GM21423 (cell line): ENCODE measurements at regions not wholly inside any gene's neighbourhood (a gene's known extent, or its start where the extent isn't known, plus 50 kb on each side); places are given as distances from the start of the nearest gene placed in this dataset.
"Not testable (repeated sequence)": the region's sequence is repeated elsewhere in the genome, so short reads cannot be mapped to it uniquely, and the experiment has no call there.

ENCODE experiments used
- ATAC-seq: cut with Tn5 transposase; IDR thresholded peaks from one replicate; pipeline ENCODE4 v1.9.1; 2021; ENCODE audit warnings: mild to moderate bottlenecking, moderate library complexity; ENCODE audit not compliant: unreplicated experiment

- no peak for ATAC-seq
Measured at GRCh38 chr7:130942211-130942964, 208.4 kb upstream of the KLF14 start.

- ATAC-seq, result no peak
Measured at GRCh38 chr7:130943336-130943901, 209.4 kb upstream of the KLF14 start.

GRCh38 chr7:130943981-130944380, 210.0 kb upstream of the KLF14 start:
- ATAC-seq, result no peak

GRCh38 chr7:130944997-130945396, 211.0 kb upstream of the KLF14 start:
- ATAC-seq, result no peak

GRCh38 chr7:130945411-130945811, 211.4 kb upstream of the KLF14 start:
- no peak for ATAC-seq

- ATAC-seq, result no peak
Measured at GRCh38 chr7:130946114-130946513, 212.1 kb upstream of the KLF14 start.

- ATAC-seq, result no peak
Measured at GRCh38 chr7:130947792-130948580, 214.0 kb upstream of the KLF14 start.

GRCh38 chr7:130948822-130949221, 214.8 kb upstream of the KLF14 start:
- ATAC-seq, result no peak

- no peak for ATAC-seq
Measured at GRCh38 chr7:130949550-130949949, 215.5 kb upstream of the KLF14 start.

GRCh38 chr7:130950054-130950453, 216.0 kb upstream of the KLF14 start:
- ATAC-seq, result no peak

GRCh38 chr7:130950741-130951140, 216.7 kb upstream of the KLF14 start:
- no peak for ATAC-seq

- ATAC-seq, result no peak
Measured at GRCh38 chr7:130951303-130951975, 217.4 kb upstream of the KLF14 start.

GRCh38 chr7:130951976-130952876, 218.2 kb upstream of the KLF14 start:
- ATAC-seq, result no peak

GRCh38 chr7:130953196-130953595, 219.2 kb upstream of the KLF14 start:
- ATAC-seq, result no peak

- no peak for ATAC-seq
Measured at GRCh38 chr7:130954918-130955564, 221.0 kb upstream of the KLF14 start.

GRCh38 chr7:130955565-130955919, 221.5 kb upstream of the KLF14 start:
- ATAC-seq, result no peak

GRCh38 chr7:130956417-130957136, 222.6 kb upstream of the KLF14 start:
- ATAC-seq, result no peak

- ATAC-seq, result no peak
Measured at GRCh38 chr7:130957137-130957513, 223.1 kb upstream of the KLF14 start.

- not testable (repeated sequence) for ATAC-seq
Measured at GRCh38 chr7:130957722-130958435, 223.9 kb upstream of the KLF14 start.
